ENCODE measurements at regions not wholly inside any gene's neighbourhood (a gene's known extent, or its start where the extent isn't known, plus 50 kb on each side); places are given as distances from the start of the nearest gene placed in this dataset.
"Not testable (repeated sequence)": the region's sequence is repeated elsewhere in the genome, so short reads cannot be mapped to it uniquely, and the experiment has no call there.

GRCh38 chr2:19100570-19100969, 257.9 kb downstream of the OSR1 start:
- no peak for ATAC-seq
- DNase-seq: no peak

- ATAC-seq (no peak), DNase-seq (no peak)
Observed at GRCh38 chr2:19099181-19099580, 259.2 kb downstream of the OSR1 start.

GRCh38 chr2:19098467-19099160, 259.8 kb downstream of the OSR1 start:
- no peak for ATAC-seq
- no peak for DNase-seq

- ATAC-seq, DNase-seq: not testable (repeated sequence)
Observed at GRCh38 chr2:19089476-19089875, 268.9 kb downstream of the OSR1 start.

- ATAC-seq (no peak), DNase-seq (no peak)
Observed at GRCh38 chr2:19086231-19086651, 272.2 kb downstream of the OSR1 start.

- DNase-seq: no peak
- ATAC-seq: no peak
Observed at GRCh38 chr2:19078709-19079108, 279.7 kb downstream of the OSR1 start.

- ATAC-seq (no peak), DNase-seq (no peak)
Observed at GRCh38 chr2:19073522-19073921, 284.9 kb downstream of the OSR1 start.

GRCh38 chr2:19072161-19072560, 286.3 kb downstream of the OSR1 start:
- no peak for DNase-seq
- no peak for ATAC-seq

GRCh38 chr2:19070886-19071285, 287.5 kb downstream of the OSR1 start:
- no peak for ATAC-seq
- DNase-seq: no peak

GRCh38 chr2:19068206-19068605, 290.2 kb downstream of the OSR1 start:
- DNase-seq (no peak), ATAC-seq (no peak)

GRCh38 chr2:19062370-19062769, 296.1 kb downstream of the OSR1 start:
- ATAC-seq (no peak), DNase-seq (no peak)

GRCh38 chr2:19059076-19059475, 299.3 kb downstream of the OSR1 start:
- no peak for ATAC-seq

GRCh38 chr2:19051203-19051831, 307.1 kb downstream of the OSR1 start:
- ATAC-seq (no peak), DNase-seq (no peak)

More at GRCh38 chr2:19059076-19059475, 299.3 kb downstream of the OSR1 start:
- no peak for DNase-seq

GRCh38 chr2:19050354-19050753, 308.1 kb downstream of the OSR1 start:
- ATAC-seq: no peak
- DNase-seq: no peak

- ATAC-seq: no peak
- no peak for DNase-seq
Observed at GRCh38 chr2:19048593-19049266, 309.7 kb downstream of the OSR1 start.

GRCh38 chr2:19046986-19047780, 311.2 kb downstream of the OSR1 start:
- DNase-seq: no peak
- ATAC-seq: no peak

GRCh38 chr2:19045151-19045550, 313.3 kb downstream of the OSR1 start:
- ATAC-seq (no peak), DNase-seq (no peak)

GRCh38 chr2:19043893-19044292, 314.5 kb downstream of the OSR1 start:
- no peak for DNase-seq
- ATAC-seq: no peak

- no peak for ATAC-seq
- no peak for DNase-seq
Observed at GRCh38 chr2:19041434-19042041, 316.9 kb downstream of the OSR1 start.

GRCh38 chr2:19038071-19039015, 320.1 kb downstream of the OSR1 start:
- DNase-seq (no peak), ATAC-seq (no peak)

- ATAC-seq (no peak), DNase-seq (no peak)
Observed at GRCh38 chr2:19036091-19036490, 322.3 kb downstream of the OSR1 start.
